HG03342 (cell line): ENCODE measurements at regions not wholly inside any gene's neighbourhood (a gene's known extent, or its start where the extent isn't known, plus 50 kb on each side); places are given as distances from the start of the nearest gene placed in this dataset.

Experiments used
- ATAC-seq: cut with Tn5 transposase; IDR thresholded peaks from one replicate; pipeline ENCODE4 v1.9.1; 2021; ENCODE audit warnings: mild to moderate bottlenecking, moderate library complexity; ENCODE audit not compliant: unreplicated experiment

DNA sequence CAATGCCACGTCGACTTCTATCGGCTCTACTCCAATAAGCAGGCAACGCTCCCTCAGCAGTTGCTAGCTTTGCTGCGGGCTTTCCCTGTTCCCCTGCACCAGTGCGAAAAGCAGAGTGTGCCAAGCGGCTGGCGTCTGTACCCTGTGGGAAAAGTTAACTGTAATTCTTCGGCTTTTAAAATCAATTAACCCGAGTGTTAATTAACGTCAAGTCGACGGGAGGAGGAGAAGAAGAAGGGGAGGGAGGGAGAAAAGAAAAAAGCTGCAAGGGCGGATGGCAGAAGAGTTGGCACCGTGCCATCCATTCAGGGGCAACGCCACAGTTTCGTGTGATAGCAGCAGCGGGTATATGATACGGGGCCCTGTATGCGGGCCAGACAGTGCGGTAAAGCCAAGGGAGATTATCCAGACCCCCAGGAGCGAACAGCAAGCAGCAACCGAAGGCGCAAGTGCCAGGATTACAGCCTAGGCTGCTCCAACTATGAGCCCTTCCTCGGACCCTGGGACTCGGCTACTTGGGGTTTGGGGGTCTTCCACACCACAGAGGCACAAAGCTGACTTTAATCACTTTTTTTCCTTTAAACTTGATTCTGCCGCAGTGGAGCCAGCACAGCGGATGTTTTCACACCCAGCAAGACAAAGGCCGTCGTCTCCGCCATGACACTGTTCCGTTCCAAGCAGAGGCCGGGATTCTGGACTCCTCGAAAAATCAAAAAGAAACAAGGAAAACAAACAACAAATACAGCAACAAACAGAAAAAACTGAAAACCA is 253.8 kb upstream of the PMFBP1 start:
- ATAC-seq, result no peak

DNA sequence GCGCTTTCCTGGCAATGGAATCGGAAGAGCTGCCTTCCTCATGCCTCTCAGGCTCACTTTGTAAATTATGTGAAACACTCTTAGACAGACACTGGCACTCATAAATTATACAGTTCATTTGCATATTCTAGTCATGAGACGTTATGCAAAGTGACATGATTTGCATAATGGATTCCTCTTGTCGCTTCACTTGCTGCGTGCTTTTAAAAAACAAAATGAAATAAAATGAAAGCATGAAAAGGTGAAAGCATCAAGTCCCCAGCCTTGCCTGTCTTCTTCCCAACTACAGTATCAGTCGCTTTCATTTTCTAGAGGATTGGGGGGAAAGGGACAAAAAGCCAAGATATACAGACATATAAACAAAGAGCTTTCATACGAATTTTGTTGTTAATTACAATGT is 252.8 kb upstream of the PMFBP1 start:
- ATAC-seq, result no peak

DNA sequence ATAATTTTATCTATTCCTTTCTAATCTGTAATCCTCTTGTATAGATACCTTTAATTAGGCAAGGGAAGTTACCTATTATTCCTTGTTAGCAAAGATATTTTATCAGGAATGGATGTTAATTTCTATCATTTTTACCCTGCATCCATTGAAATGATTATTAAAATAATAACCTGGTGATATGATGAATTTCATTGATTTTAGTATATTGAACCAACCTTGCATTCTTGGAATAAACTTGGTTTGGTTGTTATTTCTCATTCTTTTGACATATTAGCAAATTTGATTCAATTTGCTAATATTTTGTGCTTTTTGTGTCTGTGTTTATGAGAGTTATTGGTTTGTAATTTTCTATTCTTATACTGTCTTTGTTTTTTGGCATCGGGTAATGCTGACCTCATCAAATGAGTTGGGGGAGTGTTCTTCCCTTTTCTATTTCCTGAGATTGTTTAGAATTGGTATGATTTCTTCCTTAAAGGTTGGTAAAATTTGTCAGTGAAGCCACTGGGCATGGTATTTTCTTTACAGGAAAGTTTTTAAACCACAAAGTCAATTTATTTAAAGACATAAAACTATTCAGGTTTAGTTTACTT is 250.4 kb upstream of the PMFBP1 start:
- no peak for ATAC-seq

DNA sequence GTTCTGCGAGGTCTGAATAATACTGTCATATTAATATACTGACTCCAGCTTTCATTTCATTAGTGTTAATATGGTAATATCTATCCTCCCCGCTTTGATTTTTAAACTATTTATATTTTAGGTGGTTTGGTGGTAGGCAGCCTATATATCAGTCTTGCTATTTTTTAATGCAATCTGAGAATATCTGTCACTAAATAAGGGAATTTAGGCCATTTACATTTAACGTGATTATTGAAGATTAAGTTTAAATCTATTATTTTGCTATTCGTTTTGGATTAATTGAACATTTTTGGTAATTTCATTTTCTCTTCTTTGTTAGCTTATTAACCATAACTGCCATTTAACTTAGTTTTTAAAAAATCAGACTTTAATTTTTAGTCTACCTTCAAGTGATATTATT is 247.7 kb upstream of the PMFBP1 start:
- ATAC-seq, result no peak

DNA sequence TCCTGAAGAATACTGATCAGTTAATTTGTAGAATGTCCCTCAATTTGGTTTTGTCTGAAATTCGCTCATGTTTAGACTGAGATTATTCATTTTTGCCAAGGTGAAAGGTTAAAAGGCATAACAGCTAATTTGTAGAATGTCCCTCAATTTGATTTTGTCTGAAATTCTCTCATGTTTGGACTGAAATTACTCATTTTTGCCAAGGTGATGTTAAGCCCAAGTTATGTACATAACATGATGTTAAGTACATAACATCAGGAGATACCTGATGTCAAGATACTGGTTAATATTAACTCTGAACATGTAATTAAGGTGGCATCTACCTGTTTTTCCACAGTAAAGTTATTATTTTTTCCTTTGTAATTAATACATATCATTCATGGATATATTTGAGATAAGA is 243.4 kb upstream of the PMFBP1 start:
- ATAC-seq, result no peak

DNA sequence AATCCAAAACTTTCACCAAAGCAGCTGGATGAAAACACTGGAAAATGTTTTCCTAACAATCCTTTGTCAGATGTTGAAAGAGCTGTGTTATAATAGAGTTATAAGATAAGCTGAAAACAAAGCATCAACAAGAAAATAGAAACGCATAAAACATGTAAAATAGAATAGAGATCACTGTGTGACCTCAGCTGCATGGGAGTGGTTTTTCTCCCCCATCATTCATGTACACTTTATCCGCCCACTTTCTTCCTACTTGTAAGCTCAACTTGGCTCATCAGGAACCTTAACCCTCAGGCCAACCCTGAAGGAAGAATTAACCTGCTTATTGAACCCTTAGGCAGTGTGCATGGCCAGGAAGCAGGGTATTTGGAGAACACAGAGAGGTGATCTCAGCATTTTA is 238.5 kb upstream of the PMFBP1 start:
- ATAC-seq, result no peak

DNA sequence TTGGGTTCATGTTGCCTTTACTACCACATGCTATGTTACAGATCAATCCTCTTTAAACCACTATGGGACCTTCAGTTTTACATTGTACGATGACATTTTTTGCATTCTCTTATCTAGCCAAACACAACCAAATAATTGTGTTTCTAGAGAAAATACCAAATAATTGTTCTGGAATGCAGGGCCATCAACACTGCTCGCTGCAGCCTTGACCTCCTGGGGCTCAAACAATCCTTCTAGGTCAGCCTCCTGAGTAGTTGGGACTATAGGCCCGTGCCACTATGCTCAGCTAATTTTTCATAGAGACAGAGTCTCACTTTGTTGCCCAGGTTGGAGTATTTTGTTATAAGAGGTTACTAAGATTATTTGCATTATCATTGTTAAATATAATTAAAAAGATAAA is 237.5 kb upstream of the PMFBP1 start:
- no peak for ATAC-seq

DNA sequence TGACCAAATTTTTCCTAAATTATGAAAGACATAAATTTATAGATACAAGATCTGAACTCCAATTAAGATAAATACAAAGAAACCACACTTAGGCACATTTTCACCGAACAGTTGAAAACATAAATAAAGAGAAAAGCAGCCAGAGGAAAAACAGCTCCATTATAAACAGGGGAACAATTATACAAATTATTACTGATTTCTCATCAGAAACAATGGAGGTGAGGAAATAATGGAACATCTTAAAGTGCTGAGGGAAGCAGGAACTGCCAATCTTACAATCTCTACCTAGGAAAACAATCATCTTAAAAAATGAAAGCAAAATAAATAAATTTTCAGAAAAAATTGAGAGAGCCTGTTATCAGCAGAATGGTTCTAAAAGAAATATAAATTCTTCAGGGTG is 234.4 kb upstream of the PMFBP1 start:
- no peak for ATAC-seq

DNA sequence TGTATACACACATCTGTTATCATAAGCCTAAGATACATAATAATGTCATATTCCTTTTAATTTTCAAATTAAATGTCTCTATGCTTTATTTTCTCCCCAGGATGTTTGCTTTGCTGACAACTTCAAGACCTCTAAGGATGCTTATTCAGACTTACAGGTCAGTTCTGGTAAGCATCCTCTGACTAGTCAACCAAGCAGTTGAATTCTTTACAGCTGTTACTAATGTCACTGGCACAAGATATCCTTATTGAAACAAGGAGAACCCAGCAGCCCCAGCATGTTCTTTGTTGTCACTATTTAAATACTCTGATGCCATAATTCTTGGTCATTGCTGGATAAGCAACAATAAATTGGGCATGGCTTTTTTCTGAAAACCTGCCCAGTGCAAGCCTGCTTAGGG is 232.3 kb upstream of the PMFBP1 start:
- no peak for ATAC-seq

DNA sequence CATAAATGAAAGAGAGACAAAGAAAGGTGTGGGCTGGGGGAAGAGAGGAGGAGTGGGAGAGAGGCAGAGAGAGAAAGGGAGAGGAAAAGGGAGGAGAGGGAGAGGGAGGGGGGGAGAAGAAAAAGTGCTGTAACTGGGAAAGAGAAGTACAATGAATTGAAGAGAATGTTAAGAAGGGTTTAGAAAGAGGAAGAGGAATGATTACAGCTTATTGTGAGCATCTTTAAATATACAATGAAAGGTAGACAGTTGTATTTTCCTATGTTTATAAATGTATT is 229.1 kb upstream of the PMFBP1 start:
- ATAC-seq, result no peak

DNA sequence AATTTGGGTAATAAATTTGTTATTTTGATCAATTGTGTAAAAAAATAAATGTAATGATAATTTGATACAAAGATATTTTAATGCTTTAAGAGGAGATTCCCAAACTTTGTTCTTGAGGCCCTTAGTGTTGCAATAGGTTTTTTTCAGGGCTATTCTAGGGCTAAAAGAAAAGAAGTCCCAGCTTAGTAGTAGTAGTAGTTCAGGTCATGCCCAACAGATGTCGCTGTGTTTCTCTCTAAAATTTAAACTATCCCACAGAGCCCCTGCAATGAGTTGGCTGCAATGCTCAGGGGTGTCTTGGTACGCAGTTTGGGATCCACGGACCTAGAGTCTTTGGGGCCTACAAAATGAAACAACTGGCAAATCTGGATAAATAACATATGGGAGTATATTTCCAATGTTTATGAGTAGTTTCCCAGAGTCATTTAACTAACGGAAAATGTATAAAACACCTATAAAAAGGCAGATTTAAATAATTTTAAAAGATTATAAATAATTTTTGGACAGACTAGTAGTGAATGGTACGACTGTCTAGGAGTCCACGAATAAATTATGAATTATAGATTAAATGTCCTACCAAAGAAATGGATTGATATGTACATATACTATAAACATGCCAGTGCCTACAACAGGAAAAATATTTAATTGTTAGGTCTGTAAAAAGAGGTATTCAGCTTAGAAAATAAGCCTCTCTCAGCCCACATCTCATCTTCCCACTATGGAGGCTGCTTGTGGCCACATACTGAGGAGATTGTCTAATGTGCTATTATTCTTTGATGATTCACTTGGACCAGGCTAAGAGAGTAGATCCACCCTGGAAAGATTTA is 228.5 kb upstream of the PMFBP1 start:
- ATAC-seq, result peak; percentile 72

DNA sequence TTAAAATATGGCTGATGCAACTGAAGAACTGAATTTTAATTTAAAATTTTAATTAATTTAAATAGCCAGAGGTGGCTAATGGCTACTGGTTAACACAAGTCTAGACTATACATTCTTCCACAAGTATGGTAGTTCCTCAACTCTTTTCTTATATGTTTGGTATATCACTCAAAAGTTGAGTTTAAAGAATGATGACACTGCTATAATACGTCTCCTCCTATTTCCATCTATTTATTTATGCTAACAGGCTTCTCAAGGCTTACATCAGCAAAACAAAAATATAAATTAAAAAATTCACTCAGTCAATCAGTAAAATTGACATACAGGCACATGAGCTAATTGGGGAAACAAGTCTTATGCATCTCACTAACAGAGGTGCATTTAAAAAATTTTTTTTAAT is 227.9 kb upstream of the PMFBP1 start:
- ATAC-seq, result no peak

DNA sequence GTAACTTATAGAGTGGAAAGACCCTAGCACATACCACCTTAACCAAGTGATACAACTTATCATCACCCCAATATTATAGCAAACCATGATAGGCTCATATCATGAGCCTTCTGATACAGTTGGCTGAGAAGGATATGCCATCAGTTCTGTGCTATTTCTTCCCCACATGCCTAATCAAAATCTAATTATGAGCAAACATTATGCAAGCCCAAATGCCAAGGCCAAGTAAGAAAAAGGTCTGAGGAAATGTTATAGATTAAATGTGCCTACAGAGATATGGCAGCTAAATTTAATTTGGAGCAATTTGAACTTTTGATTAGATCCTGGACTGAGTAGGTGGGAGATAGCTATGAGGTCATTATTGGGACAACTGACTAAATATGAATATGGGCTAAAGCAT is 225.9 kb upstream of the PMFBP1 start:
- no peak for ATAC-seq

DNA sequence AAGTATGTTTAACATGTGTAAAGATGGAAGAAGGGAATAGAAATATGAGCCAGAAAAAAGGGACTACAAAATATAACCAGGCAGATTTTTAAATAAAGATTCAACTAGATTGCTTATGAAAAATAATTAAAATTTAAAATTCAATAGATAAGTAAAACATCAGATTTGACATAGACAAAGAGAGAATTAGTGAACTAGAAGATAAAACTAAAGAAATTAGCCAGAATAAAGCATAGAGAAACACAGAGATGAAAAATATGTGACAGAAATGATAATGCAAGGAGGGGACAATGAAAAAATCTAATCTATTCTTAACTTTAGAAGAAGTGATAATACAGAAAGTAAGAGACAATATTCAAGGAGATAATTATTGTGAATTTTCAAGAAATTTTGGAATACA is 222.6 kb upstream of the PMFBP1 start:
- ATAC-seq, result no peak

DNA sequence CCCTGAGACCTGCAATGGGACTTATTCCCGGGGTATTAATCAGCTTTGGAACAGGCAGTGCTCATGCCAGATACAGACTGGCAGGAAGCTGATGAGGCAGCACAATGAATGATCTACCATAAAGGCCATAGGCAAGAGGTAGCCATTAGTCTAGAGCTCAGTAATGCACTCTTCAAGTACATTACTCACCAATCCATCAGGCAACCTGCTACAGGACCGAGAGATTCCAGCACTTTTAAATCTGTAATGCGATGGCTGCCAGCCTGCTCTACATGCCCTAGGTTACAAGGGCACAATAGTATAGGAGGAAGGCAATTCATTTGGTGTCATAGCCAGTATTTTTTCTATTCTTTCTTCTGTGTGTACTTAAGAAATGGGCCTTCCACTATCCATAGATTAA is 217.8 kb upstream of the PMFBP1 start:
- ATAC-seq, result no peak

DNA sequence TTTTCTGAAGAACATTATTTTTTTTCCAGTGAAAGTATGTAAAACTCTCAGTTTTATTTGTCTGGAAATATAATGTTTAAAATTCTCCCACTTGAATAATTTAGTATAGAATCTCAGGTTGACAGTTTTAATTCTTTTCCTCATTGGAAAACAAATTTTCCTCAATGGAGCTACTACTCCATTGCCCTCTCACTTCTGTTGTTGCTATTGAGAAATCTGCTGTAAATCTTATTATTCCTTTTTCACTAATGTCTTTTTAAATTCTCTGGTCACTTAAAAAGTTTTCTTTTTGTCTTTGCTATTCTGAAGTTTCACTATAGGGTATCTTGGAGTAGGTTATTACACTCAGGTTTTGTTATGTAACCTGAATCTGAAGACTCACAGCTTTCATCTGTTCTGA is 216.1 kb upstream of the PMFBP1 start:
- ATAC-seq, result no peak

DNA sequence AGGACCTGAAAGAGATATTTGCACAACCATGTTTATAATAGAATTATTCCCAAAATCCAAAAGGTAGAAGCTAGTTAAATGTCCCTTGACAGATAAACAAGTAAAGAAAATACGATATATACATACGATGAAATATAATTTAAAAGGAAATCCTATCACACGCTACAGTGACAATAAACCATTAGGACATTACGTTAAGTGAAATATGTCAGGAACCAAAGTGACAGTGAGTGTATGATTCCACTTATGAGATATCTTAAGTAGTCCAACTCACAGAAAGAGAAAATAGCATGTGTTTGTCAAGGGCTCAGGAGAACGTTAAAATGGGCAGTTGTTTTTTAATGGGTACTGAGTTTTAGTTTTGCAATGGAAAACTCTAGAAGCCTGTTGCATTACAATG is 212.7 kb upstream of the PMFBP1 start:
- no peak for ATAC-seq

DNA sequence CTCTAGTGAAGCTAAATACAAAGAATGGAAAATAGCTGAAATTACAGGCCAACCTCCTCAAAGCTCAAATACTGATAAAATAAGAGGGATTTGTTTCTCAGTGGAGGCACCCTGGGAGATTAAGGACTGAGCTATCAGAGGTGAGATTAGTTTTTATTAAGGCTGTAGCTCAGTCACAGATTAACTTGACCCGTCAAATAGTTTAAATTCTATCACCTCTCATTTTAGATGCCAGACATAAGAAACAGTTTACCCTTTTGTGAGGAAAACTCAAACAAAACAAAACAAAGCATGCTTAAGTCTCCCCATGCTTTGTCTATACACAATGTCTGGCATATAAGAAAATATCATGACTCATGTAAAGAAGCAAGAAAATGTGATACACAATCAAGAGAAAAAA is 208.3 kb upstream of the PMFBP1 start:
- ATAC-seq, result no peak

DNA sequence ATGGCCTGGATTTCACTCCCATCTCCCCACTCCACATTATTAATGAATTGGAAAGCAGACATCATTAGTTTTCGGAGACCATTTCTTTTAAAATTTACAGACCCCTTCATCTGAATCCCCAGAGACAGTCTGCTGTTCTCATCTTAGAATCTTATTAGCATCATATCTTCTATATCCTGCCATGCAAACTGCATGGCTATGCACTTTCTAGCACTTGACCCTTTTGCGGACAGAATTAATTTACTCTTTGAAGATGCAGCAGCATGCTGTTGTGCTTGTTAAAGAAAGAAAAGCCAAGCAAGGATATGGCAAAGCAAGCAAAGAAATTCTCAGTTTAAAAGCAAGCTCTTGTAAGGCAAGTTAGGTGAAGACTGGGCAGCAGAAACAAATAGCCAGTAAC is 201.2 kb upstream of the PMFBP1 start:
- ATAC-seq, result no peak

DNA sequence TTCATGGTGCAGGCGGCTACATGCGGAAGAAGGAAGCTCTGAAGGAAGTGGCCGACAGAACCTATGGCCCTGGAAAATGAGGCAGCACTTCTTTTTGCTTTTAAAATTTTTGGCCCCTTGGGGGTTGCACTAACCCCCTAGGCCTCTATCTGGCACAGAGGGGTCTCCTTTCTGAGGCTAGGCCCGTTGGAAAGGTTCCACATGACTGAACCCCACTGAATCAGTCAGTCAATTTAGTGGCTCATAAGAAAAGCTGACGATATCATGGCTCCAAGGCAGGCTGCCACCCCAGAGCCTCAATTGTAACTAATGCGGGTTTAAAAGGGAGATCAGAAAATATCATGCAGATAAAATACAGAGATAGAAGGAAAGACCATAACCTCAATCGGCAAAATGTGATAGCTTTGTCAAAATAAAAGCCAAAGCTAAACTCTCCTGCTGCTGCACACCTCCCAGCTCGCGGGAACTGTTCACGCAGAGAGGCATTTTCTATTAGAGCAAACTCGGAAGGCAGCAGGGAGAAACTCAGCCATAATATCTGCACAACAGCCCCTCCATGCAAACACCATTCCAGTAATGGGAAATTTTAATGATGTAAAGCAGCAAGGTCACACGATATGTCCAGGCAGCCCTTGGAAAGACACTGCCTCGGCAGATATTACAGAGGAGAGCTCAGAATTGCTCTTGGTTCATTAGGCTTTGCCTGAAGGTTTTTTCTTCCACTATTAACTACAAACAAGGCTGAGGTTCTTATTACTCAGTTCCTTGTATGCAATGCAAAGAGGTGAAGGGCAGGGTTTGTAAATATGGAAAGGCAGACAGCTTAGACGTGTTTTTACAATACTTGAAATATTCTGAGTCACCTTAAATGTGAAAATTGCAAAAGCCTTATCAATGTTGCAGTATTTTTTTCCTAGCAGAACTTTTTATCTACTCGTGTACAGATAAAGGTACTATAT is 200.4 kb upstream of the PMFBP1 start:
- no peak for ATAC-seq
